ENCODE measurements at regions not wholly inside any gene's neighbourhood (a gene's known extent, or its start where the extent isn't known, plus 50 kb on each side); places are given as distances from the start of the nearest gene placed in this dataset.

DNA sequence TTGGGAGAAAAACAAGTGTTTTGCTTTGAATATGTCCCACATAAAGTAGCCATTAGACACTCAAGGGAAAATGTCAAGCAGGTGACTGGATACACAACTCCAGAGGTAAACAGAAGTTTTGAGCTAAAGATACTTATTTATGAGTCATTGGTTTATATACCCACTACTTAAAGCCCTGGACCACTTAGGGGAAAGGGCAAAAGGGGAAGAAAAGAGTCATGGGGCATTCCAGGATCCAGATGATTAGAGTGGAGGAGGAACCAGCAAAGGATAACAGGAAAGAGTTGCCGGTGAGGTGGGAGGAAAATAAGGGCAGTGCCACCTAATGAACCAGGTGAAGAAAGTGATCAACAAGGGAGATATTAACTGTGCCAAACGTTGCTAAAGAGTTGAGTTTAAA, 254.2 kb upstream of the NR4A3 start:
- CTCF ChIA-PET = no interaction called here
- H3K27me3 Mint-ChIP-seq = peaks cover 17% of the 10 kb centered on the region
- DNase-seq = no peak
- no peaks in the 10 kb centered on the region for H3K9me3 Mint-ChIP-seq
- no peaks in the 10 kb centered on the region for H3K4me1 Mint-ChIP-seq
- no peak overlapping the region for H3K27ac Mint-ChIP-seq
- no peaks in the 10 kb centered on the region for H3K36me3 Mint-ChIP-seq (ENCODE audit: low read depth)
- POLR2A ChIA-PET = no interaction called here
- no peak overlapping the region for H3K4me3 Mint-ChIP-seq

DNA sequence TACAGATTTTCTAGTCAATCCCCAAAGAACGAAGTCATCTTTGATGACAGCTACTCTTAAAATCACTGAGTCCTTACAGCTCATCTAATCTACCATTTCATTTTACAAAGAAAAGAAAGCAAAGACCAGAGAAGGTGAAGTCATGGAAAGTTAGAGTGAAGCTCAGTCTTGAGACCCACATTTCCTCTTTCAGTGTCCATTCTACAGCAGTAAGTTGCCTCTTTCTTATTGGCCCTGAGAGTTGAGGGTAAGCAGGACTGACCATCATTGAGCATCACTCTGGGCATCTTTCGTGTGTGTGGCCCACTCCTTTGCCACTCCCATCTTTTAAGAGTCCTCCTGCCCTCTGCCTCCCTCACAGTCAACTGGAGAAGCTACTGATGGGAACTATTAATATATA, 251.8 kb upstream of the NR4A3 start:
- CTCF ChIA-PET = no interaction called here
- DNase-seq = no peak
- H3K36me3 Mint-ChIP-seq (ENCODE audit: low read depth) = no peaks in the 10 kb centered on the region
- no peaks in the 10 kb centered on the region for H3K9me3 Mint-ChIP-seq
- H3K4me1 Mint-ChIP-seq = no peaks in the 10 kb centered on the region
- H3K4me3 Mint-ChIP-seq = no peak overlapping the region
- H3K27ac Mint-ChIP-seq = no peak overlapping the region
- POLR2A ChIA-PET = no interaction called here
- H3K27me3 Mint-ChIP-seq = peaks cover 13% of the 10 kb centered on the region

DNA sequence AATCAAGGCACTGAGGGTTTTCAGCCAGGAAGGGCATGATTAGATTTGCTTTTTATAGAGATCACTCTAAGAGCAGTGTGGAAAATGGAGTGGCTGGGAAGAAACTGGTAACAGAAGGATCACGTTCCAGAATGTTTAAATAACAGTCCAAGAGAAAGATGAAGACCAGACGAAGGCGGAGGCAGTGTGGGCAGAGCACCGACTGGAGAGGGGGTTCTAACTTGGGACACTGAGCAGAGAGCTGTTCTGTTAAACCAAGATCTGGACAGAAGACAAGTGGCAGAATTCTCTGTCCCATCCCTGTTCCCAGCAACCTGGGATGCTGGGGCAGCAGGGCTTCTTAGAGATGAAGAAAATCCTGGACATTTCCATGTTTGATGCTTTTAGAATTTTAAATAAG, 249.1 kb upstream of the NR4A3 start:
- Mint-ChIP-seq H3K36me3 (ENCODE audit: low read depth) (no peaks in the 10 kb centered on the region), H3K27ac (no peak overlapping the region), H3K9me3 (no peaks in the 10 kb centered on the region), H3K27me3 (peaks cover 11% of the 10 kb centered on the region), H3K4me1 (no peaks in the 10 kb centered on the region), H3K4me3 (no peak overlapping the region)
- DNase-seq = no peak
- CTCF ChIA-PET = no interaction called here
- POLR2A ChIA-PET = no interaction called here

DNA sequence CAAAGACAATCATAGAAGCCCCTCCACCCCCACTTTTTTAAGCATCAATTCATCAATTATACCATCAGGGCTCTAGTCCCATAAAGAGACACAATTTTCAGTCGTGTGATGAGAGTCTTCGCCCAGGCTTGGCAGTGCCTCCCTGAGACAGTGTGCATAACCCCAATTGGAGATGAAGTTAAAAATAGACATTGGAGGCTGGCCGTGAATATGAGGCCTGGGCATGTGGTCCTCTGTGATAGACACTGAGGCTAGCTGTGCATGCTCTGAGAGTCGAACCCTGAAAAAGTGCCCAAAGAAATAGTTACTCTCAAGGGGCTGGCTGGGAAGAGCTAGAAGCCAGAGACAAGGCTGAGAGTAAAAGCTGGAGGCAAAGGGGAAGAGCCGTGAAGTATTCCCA, 248.6 kb upstream of the NR4A3 start:
- no peak overlapping the region for H3K4me3 Mint-ChIP-seq
- ChIA-PET POLR2A (no interaction called here), CTCF (no interaction called here)
- H3K36me3 Mint-ChIP-seq (ENCODE audit: low read depth) = no peaks in the 10 kb centered on the region
- no peak overlapping the region for H3K27ac Mint-ChIP-seq
- no peaks in the 10 kb centered on the region for H3K4me1 Mint-ChIP-seq
- H3K27me3 Mint-ChIP-seq = peaks cover 9% of the 10 kb centered on the region
- H3K9me3 Mint-ChIP-seq = no peaks in the 10 kb centered on the region
- DNase-seq = no peak

DNA sequence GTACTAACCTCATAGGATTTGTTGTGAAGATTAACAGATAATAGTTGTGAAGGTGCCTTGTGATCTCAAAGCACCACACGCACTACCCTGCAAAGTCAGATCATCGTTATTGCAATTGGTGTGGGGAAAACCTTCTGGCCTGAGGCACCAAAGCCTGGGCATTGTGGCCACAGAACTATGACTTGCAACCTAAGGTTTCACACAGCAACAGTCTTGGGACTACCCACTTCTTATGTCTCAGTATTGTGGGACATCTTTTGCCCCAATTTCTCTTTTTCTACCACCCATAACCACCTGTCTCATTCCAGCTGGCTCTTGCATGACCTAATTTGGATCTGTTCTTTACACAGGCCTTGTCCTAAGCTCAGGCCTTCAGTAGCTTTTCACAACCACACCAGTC, 247.8 kb upstream of the NR4A3 start:
- ChIA-PET CTCF (no interaction called here), POLR2A (no interaction called here)
- Mint-ChIP-seq H3K27ac (no peak overlapping the region), H3K4me1 (no peaks in the 10 kb centered on the region), H3K27me3 (peaks cover 9% of the 10 kb centered on the region), H3K4me3 (no peak overlapping the region), H3K9me3 (no peaks in the 10 kb centered on the region), H3K36me3 (ENCODE audit: low read depth) (no peaks in the 10 kb centered on the region)
- DNase-seq = no peak

DNA sequence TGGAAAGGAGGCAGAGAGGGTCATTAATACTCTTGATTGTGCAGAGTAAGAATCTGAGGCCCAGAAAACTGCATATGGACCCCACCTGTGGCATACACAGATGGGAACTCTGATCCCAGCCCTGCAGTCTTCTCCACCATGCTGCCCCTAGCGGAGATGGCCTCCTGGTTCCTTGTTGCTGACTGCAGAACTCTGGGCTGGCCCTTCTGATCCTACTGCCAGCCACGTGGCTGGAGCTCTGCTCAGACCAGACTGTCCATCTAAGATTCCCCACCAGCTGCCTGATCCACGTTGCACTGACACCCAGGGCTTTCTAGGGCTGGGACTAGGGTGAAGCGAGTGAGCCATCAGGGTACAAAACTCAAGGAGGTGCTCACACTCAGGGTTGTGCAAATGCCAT, 245.7 kb upstream of the NR4A3 start:
- H3K9me3 Mint-ChIP-seq = no peaks in the 10 kb centered on the region
- CTCF ChIA-PET = interaction anchor here (0.9 kb wide), 1 partner anchor 10 kb away, joined by 3 read pairs; no protein-coding TSS in a partner anchor
- H3K4me3 Mint-ChIP-seq = no peak overlapping the region
- H3K4me1 Mint-ChIP-seq = no peaks in the 10 kb centered on the region
- H3K36me3 Mint-ChIP-seq (ENCODE audit: low read depth) = no peaks in the 10 kb centered on the region
- H3K27me3 Mint-ChIP-seq = no peaks in the 10 kb centered on the region
- no peak overlapping the region for H3K27ac Mint-ChIP-seq
- no peak for DNase-seq
- POLR2A ChIA-PET = no interaction called here

DNA sequence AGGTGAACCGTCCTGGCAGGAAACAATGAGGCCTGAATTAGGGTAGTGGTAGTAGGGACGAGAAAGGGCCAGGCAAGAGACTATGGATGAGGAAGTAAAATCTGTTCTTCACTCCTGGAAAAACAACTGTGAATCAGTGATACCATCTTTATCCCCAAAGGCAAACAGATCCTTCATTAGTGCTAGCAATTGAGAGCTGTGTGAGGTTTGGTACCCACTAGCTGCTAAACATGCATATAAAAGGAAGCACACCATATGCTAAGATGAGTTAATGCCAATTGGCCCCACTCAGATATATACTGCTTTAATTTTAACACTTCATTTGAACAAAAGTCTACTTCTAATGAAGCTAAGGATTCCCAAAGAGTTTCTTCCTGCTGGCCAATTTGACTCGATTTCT, 244.8 kb upstream of the NR4A3 start:
- ChIA-PET CTCF (interaction anchor here (0.9 to 1.0 kb wide), 2 partner anchors 10 kb away, joined by 3 read pairs; no protein-coding TSS in a partner anchor), POLR2A (no interaction called here)
- H3K36me3 Mint-ChIP-seq (ENCODE audit: low read depth) = no peaks in the 10 kb centered on the region
- no peaks in the 10 kb centered on the region for H3K27me3 Mint-ChIP-seq
- DNase-seq = no peak
- H3K27ac Mint-ChIP-seq = no peak overlapping the region
- no peaks in the 10 kb centered on the region for H3K9me3 Mint-ChIP-seq
- H3K4me3 Mint-ChIP-seq = no peak overlapping the region
- H3K4me1 Mint-ChIP-seq = no peaks in the 10 kb centered on the region

DNA sequence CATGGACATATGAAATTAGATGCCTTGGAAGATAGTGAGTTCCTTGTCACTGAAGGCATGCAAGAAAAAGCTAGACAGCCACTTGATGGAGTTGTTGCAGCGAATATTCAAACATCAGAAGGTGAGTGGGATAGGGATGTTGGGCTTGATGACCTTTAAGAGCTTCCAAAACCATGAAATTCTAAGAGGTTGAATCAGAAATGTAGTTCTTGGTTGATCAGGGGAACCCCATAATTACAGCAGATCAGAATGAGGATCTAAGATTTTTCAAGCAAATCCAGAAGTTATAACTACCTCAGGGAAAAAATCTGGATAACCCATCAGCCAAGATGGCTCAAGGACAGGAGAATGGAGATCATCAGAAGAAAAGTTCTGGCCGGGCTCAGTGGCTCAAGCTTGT, 244.3 kb upstream of the NR4A3 start:
- ChIA-PET POLR2A (no interaction called here), CTCF (interaction anchor here (1.0 kb wide), 1 partner anchor 9 kb away, joined by 3 read pairs; no protein-coding TSS in a partner anchor)
- Mint-ChIP-seq H3K9me3 (no peaks in the 10 kb centered on the region), H3K27me3 (no peaks in the 10 kb centered on the region), H3K27ac (no peak overlapping the region), H3K4me3 (no peak overlapping the region), H3K36me3 (ENCODE audit: low read depth) (no peaks in the 10 kb centered on the region), H3K4me1 (no peaks in the 10 kb centered on the region)
- no peak for DNase-seq

DNA sequence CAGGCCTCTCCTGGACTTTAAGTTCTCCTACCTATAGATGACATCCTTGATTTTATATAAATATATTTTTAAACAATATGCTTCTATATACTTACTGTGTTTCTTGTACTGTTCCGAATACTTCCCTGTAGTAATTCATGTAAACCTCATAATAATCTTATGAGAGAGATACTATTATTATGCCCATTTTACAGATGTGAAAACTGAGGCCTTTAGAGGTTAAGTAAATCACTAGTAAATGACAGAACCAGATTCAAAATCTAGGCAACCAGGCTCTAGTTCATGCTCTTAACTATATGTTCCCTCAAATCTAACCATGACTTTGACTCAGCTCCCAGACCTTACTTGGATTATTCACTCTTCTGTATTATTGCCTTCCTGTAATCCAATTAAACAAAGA, 243.0 kb upstream of the NR4A3 start:
- peaks cover 4% of the 10 kb centered on the region for H3K27me3 Mint-ChIP-seq
- no peaks in the 10 kb centered on the region for H3K36me3 Mint-ChIP-seq (ENCODE audit: low read depth)
- H3K4me3 Mint-ChIP-seq = no peak overlapping the region
- no peak for DNase-seq
- no peaks in the 10 kb centered on the region for H3K9me3 Mint-ChIP-seq
- H3K27ac Mint-ChIP-seq = no peak overlapping the region
- ChIA-PET CTCF (interaction anchor here (0.8 kb wide), 1 partner anchor 744 kb away, joined by 3 read pairs; no protein-coding TSS in a partner anchor), POLR2A (no interaction called here)
- H3K4me1 Mint-ChIP-seq = no peaks in the 10 kb centered on the region

DNA sequence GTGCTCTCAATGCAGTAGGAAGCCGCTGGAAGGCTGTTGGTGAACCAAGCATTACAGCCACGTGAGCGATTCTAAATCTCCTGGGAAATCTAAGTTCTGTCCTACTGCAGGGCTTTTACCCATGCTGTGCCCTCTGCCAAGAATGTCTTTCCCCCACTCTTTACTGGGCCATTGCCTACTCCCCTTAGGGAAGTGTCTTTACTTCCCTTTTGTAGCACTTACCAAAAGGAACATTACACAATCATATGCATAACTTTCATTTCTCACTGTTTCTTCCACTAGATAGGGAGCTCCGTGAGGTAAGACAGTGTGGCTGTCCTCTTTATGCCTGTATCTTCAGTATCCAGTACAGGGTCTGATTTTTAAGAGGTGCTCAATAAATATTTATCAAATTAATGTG, 241.7 kb upstream of the NR4A3 start:
- no peak overlapping the region for H3K4me3 Mint-ChIP-seq
- H3K36me3 Mint-ChIP-seq (ENCODE audit: low read depth) = no peaks in the 10 kb centered on the region
- H3K9me3 Mint-ChIP-seq = no peaks in the 10 kb centered on the region
- no peak overlapping the region for H3K27ac Mint-ChIP-seq
- DNase-seq = no peak
- POLR2A ChIA-PET = no interaction called here
- CTCF ChIA-PET = interaction anchor here (0.5 kb wide), 1 partner anchor 871 kb away, joined by 5 read pairs; no protein-coding TSS in a partner anchor
- no peaks in the 10 kb centered on the region for H3K4me1 Mint-ChIP-seq
- peaks cover 4% of the 10 kb centered on the region for H3K27me3 Mint-ChIP-seq

DNA sequence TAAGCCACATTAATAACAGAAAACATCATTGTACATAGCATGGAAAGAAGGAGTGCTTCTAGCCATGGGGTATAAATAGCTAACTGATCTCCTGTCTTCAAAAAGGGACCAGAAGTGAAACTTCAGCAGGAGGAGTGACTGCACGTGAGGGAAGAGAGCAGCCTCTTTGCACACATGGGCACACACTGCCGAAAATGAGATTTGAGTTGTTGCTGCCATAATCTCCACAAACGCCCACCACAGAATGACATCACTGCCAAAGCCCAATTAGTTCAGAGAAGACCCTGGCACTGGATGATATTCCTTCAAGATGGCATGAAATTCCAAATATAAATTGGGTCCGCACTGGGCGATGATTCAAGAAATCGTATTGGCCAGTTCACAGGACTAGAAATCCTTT, 238.9 kb upstream of the NR4A3 start:
- POLR2A ChIA-PET = no interaction called here
- CTCF ChIA-PET = no interaction called here
- Mint-ChIP-seq H3K27me3 (peaks cover 15% of the 10 kb centered on the region), H3K4me3 (no peak overlapping the region), H3K9me3 (no peaks in the 10 kb centered on the region), H3K36me3 (ENCODE audit: low read depth) (no peaks in the 10 kb centered on the region), H3K4me1 (no peaks in the 10 kb centered on the region), H3K27ac (no peak overlapping the region)
- DNase-seq = no peak

DNA sequence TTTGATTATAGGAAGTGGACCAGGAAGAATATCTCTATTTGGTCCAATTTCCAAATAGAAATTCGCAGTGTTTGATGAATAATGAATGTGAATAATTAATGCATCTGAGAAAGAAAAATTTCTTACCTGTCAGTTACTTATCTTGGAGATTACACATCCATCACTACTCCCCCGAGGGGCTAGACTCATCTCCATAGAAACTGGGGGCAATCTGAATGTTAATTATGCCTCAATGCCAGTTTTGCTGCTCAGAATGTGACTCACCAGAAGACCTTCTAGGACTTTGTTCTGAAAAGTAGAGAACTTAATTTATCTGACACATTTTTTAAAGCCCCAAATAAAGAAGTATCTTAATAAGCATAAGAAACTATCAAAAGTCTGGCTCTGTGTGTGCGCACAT, 233.4 kb upstream of the NR4A3 start:
- ChIA-PET POLR2A (no interaction called here), CTCF (no interaction called here)
- no peak overlapping the region for H3K27ac Mint-ChIP-seq
- no peak for DNase-seq
- H3K36me3 Mint-ChIP-seq (ENCODE audit: low read depth) = no peaks in the 10 kb centered on the region
- H3K4me3 Mint-ChIP-seq = no peak overlapping the region
- no peaks in the 10 kb centered on the region for H3K9me3 Mint-ChIP-seq
- H3K4me1 Mint-ChIP-seq = no peaks in the 10 kb centered on the region
- peaks cover 17% of the 10 kb centered on the region for H3K27me3 Mint-ChIP-seq

DNA sequence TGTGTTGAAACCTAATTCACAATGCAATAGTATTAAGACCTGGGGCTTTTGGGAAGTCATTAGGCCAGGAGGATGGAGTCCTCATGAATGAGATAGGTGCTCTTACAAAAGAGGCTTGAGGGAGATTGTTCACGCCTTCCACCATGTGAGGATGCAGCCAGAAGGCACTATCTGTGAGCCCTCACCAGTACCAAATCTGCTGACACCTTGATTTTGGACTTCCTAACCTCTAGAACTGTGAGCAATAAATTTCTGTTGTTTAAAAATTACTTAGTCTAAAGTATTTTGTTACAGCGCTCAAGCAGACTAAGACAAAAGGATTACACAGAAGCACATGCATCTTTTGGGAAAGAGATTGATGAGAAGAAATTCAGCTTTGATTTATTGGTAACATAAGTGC, 232.9 kb upstream of the NR4A3 start:
- POLR2A ChIA-PET = no interaction called here
- Mint-ChIP-seq H3K27me3 (peaks cover 17% of the 10 kb centered on the region), H3K9me3 (no peaks in the 10 kb centered on the region), H3K4me3 (no peak overlapping the region), H3K36me3 (ENCODE audit: low read depth) (no peaks in the 10 kb centered on the region), H3K4me1 (no peaks in the 10 kb centered on the region), H3K27ac (no peak overlapping the region)
- CTCF ChIA-PET = no interaction called here
- no peak for DNase-seq

DNA sequence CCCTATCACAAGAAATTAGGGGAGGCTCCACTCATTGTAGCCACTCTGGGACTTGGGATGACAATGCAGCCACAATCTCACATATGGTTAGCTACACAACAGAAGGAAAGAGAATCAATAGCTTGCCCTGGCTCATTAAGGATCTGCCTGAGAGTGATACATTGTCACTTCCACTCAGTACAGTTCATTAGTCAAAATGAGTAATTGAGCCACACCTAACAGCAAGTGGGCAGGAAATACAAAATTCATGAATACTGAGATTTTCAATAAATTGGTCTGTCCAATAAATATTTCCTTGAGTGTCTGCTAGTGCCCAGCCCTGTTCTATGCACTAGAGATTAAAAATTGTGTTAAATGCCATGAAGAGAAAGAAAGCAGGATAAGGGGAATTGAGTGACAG, 231.3 kb upstream of the NR4A3 start:
- H3K4me1 Mint-ChIP-seq = peaks cover under 1% of the 10 kb centered on the region
- DNase-seq = no peak
- H3K27ac Mint-ChIP-seq = no peak overlapping the region
- no peak overlapping the region for H3K4me3 Mint-ChIP-seq
- POLR2A ChIA-PET = no interaction called here
- CTCF ChIA-PET = no interaction called here
- H3K9me3 Mint-ChIP-seq = no peaks in the 10 kb centered on the region
- no peaks in the 10 kb centered on the region for H3K36me3 Mint-ChIP-seq (ENCODE audit: low read depth)
- H3K27me3 Mint-ChIP-seq = peaks cover 22% of the 10 kb centered on the region

DNA sequence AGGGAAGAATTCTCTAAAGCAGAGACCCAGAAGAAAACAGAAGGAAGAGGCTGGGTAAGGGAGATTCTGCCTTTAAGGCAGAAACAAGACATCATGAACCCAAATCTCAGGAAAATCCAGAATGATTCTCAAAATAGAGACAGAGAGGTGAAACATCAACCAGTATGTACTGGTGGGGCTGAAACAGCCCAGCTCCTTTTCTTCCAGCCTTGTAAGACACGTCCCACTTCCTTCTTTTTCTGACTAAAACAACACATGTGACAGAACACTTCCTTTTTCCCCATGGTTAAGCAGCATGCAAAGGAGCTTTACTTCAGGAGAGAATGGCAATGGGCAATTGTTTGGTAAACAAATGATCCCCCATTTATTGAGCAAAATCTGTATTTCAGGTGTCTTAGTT, 230.8 kb upstream of the NR4A3 start:
- Mint-ChIP-seq H3K4me1 (peaks cover 5% of the 10 kb centered on the region), H3K27me3 (peaks cover 21% of the 10 kb centered on the region), H3K9me3 (no peaks in the 10 kb centered on the region), H3K27ac (no peak overlapping the region), H3K36me3 (ENCODE audit: low read depth) (no peaks in the 10 kb centered on the region), H3K4me3 (no peak overlapping the region)
- DNase-seq = no peak
- POLR2A ChIA-PET = no interaction called here
- CTCF ChIA-PET = no interaction called here

All from activated CD4-positive, alpha-beta T cell treated with anti-CD3 and anti-CD28 coated beads, Interleukin-2, amount 10 ng/mL, durations not matched to agents 7 days and 5 days (primary cell).